GM21576 (cell line): ENCODE measurements at regions not wholly inside any gene's neighbourhood (a gene's known extent, or its start where the extent isn't known, plus 50 kb on each side); places are given as distances from the start of the nearest gene placed in this dataset.

Experiments
- ATAC-seq: cut with Tn5 transposase; IDR thresholded peaks from one replicate; pipeline ENCODE4 v1.9.1; 2021; ENCODE audit warnings: mild to moderate bottlenecking, moderate library complexity; ENCODE audit not compliant: unreplicated experiment

DNA sequence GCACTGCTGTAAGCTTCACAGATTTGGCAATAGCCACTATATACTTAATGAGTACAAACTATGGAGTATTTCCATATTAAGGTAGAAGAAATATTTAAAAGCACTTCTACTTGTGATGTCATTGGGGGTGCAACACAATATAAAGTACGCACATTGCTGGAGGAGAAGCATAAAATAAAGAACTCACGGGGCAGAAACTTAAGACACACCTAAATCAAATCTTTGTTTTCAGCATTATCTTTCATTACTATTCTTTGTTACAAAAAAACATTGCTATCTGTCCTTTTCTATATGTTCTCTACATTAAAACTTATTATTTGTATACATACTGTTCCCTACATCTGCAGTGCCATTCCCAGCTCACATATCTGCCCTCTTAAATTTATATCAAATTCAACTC is 93.3 kb upstream of the VPREB1 start:
- no peak for ATAC-seq

DNA sequence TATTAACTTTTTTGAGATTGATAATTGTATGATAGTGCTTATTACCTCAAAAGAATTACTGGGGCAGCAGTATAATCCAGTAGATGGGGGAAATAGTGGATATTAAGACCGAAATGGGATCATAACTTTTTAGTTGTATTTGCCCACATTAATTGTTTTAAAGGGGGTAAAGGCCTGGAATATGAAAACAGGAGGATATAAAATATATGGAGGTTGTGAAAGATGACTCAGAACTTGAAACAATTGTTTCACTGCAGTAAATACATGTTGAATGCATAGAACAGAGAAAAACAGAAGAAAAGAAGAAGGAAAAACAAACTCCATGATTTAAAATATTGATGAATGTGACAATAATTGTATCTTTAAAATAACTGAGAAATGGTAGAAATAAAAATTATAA is 94.1 kb upstream of the VPREB1 start:
- no peak for ATAC-seq

DNA sequence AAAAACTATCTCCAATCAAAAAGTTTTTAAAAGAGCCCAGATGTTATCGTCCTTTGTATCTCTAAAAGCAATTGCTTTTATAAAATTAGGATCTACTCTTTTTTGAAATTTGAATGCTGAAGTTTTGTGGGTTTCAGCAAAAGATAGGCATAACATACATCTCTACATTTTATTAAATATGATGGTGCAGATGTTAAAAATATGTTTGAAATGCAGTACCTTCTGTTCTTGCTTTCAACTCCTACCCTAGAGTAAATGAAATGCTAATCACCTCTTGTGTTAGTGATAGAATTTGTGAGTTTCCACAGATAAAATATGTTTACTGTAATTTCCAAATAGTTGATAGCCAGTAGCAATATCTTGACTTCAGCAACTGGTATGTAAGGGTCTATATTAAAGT is 95.7 kb upstream of the VPREB1 start:
- no peak for ATAC-seq

DNA sequence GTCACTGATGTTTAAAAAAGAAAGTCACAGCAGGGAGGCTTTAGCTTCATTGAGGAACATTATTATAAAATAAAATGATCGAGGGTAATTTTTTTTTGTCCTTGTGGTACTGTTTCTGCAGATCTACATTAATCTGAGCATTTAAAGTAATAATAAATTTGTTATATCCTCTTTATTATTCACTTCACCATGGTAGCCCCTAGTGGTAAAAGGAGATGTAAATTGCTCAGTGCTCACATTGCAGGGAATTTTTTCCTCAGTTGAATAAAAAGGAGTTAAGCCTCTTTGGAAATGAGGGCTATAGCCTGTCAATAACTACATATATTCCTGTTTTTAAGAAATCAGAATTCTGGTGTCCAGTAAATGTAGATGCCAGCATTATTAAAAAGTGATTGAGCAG is 99.7 kb upstream of the VPREB1 start:
- ATAC-seq = no peak

DNA sequence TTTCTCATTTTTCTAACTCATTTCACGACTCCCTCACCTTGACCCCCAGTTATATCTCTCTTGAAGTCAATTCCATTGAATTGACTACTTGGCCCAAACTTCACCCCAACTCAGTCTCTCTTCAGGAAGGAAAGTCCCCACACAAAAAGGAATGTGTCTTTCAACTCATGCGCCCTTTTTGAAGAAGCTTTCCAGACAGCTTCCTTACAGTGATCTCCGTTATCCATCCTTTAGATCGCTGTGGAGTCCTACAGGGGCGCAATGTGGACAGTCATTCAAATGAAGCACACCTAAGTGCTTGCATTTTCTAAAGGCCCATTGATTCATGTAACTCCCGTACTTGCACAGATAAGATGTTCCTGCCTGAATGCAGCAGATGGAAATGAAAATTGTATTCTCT is 101.1 kb upstream of the VPREB1 start:
- ATAC-seq = no peak

DNA sequence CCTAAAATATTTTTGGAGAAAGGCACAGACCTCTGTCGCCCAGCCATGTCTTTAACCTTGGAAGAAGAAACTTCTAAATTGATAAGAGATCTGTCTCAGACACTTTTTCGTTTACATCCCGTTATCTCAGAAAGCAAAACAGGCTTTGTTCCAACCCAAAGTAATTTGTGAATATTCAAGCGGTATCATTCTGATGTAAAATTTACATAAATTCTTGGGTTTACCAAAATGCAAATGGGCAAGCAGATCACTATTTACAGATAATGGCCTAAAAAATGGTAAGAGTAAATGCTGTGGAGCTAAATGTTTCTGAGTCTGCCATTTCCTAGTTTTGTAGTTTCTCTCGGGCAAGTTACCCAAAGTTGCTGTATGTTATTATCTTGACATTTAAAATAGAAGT is 101.9 kb upstream of the VPREB1 start:
- ATAC-seq = no peak

DNA sequence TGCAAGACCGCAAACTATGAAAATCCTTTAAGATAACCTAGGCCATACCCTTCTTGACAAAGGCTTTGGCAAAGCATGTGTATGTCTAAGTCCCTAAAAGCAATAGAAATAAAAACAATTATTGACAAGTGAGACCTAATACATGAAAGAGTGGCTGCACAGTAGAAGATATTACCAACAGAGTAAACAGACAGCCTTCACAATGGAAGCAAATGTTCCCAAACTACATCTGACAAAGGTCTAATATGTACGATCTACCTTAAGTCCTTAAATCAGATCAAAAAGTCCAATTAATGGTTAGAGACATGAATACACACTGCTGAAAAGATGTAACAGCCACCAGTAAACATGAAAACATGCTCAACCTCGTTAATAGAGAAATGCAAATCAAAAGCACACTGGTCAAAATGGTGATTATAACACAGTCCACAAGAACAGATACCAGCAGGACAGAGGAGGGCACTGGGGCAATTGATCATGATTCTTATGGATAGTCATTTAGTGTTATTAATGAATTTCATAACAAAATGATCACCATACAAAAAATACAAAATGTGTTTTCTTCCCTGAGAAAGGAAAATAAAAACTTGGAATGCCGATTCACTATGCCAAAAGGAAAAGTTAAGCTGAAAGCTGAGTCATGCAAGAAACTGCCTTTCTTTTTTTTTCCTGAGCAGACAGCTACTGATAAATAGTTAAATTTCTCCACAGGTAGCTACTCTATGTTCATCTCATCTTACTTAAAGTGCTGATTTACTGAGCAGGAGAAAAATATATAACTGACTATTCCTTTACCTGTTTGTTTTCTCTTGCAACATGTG is 102.6 kb upstream of the VPREB1 start:
- no peak for ATAC-seq

DNA sequence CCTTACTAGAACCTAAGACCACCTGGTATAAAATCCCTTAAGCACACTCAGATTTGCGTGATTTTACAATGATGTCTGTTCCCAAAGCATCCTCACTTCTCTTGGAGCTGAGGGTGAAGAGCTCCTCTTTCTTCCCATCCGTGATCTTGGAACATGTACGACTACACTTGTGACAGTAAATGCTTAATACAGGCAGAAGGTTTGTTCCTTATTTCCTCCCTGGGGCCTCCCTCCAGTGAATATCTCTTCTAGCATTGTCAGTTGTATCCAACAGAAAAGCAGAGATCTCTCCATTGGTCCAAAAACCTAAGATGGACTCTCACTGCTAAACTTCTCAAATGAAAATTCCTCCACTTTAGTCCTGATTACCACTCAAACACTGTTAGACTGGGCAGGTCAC is 103.6 kb upstream of the VPREB1 start:
- ATAC-seq = no peak

DNA sequence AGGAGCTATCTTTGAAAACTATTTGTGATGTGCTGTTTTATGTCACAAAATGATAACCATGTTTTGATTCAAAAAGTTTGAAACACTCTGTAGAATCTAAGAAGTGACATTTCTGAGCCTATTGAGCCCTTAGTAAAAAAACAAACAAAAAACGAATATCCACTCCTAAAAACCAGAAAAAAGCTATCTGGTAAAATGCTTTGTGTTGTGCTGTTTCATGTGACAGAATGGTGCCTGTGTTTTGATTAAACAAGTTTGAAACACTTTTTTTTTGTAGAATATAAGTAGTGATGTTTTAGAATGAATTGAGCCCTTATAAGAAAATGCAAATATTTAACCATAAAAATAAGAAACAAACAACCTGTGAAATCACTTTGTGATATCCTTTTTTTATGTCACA is 105.2 kb upstream of the VPREB1 start:
- no peak for ATAC-seq

DNA sequence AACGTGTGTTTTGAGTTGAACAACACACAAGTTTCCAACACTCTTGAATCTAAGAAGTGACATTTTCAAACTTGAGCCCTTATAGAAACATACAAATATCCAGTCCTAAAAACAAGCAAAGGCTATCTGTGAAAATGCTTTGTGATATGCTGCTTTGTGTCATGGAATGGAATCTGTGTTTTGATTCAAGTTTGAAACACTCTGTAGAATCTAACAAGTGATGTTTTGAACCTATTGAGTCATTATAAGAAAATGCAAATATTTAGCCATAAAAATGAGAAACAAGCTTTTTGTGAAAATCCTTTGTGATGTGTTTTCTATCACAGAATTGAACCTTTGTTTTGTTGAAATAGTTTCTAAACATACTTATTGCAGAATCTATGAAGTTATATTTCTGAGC is 105.7 kb upstream of the VPREB1 start:
- ATAC-seq = no peak

DNA sequence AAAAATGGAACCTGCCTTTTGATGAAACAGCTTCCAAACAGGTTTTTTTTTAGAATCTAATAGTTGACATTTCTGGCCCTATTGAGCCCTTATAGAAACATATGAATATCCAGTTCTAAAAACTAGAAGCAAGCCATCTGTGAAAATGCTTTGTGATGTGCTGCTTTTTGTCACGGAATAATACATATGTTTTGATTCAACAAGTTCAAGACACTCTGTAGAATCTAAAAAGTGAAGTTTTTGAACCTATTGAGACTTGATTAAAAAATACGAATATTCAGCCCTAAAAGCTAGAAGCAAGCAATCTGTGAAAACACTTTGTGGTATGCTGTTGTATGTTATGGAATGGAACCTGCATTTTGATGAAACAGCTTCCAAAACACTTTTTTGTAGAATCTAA is 106.7 kb upstream of the VPREB1 start:
- no peak for ATAC-seq

DNA sequence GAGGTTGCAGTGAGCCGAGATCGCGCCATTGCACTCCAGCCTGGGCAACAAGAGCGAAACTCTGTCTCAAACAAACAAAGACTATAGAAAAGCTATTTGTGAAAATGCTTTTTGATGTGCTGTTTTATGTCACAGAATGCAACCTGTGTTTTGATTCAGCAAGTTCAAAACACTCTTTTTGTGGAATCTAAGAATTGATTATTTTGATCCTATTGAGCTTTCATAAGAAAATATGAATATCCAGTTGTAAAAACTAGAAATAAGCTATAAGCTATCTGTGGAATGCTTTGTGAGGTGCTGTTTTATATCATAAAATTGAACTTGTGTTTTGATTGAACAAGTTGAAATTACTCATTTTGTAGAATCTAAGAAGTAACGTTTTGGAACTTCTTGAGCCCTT is 110.7 kb upstream of the VPREB1 start:
- ATAC-seq = no peak

DNA sequence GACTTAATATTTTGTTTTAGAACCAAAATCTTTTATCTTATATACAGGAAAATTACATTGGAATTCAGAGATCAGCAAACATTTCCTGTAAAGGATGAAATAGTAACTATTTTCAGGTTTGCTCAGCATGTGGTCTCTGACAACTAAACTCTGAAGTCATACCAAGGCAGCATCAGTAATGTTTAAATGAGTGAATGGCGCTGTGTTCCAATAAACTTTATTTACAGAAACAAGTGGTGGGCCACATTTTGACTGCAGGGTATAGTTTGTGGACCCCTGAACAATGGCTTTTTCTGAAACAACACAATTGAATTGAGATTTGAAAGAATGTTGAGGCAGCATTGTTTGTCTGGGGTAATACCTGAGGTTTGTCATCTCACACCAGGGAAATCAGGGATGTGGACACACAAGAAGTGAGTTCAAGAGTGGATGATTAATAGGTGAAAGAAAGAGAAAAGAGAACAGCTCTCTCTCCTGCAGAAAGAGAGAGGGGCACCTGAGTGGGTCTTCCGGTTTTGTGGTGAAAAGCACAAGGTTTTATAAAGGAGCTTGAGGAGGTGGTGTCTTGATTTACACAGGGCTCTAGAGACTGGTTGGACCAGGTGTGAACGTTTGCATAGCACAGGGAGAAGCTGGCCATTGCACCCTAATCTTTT is 113.5 kb upstream of the VPREB1 start:
- no peak for ATAC-seq

DNA sequence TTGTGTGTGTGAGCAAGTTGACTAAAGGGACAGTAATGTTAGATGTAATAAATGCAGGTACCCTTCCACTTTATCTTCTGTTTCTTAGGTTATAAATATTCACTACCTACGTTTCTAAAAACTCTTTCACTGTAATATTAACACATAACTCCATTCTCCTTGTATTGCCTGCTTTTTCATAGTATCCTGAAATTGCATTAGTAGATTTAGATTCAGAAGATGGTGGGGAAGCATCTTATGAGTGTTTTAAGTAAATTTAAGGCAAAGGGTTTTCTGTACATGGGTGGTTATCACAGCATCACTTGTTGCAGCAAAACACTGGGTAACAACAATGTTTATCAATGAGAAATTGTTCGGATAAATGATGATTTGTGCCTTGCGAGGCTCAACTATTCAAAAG is 115.2 kb upstream of the VPREB1 start:
- ATAC-seq = no peak

DNA sequence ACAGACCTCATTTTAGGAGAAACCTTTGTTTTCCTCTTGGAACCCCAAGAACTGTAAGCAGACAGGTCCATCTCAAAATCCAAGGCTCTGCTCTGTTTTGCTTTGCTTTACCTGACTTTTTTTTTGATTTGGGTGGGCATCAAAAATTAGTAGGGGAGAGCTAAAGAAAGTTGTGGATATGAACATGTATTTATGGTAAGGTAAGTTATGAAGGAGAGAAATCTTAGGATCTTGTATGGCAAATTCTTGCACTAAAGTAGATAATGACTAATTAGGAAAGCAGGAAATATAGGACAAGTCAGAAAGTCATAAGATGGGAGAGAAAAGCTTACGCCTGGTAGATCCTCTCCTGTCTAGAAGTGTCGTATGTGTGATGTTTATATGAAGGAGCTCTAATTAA is 116.1 kb upstream of the VPREB1 start:
- ATAC-seq = no peak

DNA sequence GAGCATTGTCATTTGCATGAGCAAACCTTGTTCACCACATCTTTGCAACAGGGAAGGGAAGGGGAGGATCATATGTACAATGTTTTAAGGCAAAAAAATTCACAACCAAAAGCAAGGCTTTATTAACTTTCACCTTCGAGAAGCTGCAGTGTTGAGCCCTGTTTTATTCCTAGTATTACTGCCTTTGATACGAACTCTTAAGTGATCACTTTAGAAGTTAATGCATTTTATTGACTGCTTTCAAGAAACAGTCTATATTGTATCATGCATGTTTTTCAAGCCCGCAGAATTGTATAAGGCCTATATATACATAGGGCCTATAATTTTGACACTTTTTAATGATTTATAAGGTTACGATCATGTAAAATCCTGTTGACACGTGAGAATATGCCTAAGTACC is 117.5 kb upstream of the VPREB1 start:
- ATAC-seq = no peak

DNA sequence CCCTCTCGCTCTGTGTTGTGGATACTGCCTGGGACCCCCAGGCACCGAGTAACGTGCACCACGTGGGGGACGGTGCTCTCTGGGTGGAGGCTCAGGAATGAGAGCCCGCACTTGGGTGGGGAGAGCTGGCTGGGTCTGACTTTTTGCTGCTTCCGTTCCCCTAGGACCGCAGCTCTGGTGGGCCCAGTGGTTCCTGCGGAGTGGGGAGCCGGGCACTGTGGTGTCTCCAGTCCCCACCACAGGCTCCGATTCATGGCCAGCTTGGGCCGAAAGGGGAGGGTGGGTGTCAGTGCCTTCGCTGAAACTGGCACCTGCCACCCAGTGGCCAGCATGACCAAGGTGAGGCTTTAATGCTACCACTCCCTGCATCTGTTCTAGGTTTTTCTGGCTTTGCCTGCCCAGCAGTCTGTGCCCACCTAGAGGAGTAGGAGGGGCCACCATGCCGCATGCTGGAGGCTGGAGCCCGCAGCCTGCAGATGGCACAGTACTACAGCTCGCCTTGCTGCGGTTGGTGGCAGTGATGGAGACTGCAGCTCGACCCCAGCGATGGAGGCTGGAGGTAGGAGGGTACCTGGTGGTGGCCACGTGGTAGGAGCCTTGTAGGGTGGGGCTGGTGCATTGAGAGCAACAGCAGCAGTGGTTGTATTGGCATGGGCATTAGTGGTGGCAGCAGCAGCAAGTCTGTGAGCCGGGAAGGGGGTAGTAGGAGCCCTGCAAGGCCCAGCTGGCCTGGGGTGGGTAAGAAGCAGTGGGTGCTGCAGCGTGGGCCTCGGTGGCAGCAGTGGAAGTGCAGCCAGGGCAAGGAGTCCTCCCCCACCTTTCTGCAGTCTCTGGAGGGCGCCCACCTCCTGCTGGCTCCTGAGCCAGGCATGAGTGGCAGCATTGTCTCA is 118.8 kb upstream of the VPREB1 start:
- ATAC-seq = no peak

DNA sequence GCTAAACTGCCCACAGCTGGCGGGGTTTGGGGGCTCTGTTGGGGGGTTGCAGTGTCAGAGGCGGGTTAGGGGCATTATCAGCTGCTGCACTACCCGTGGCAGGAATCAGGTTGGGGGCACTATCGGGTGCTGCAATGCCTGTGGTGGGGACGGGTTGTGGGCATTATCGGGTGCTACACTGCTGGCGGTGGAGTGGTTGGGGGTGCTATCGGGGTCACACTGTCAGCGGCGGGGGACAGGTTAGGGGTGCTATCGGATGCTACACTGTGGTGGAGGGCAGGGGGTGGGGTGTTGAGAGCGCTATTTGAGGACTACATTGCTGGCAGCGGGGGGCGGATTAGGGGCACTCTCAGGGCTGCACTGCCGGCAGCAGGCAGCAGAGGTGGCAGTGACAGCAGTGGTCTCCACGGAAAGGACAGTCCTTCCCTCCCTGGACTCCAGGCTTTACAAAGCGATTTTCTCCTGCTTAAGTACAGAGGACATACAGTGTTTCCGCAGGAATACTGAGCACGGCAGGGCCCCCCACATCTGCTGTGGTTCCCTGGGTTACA is 119.5 kb upstream of the VPREB1 start:
- no peak for ATAC-seq

DNA sequence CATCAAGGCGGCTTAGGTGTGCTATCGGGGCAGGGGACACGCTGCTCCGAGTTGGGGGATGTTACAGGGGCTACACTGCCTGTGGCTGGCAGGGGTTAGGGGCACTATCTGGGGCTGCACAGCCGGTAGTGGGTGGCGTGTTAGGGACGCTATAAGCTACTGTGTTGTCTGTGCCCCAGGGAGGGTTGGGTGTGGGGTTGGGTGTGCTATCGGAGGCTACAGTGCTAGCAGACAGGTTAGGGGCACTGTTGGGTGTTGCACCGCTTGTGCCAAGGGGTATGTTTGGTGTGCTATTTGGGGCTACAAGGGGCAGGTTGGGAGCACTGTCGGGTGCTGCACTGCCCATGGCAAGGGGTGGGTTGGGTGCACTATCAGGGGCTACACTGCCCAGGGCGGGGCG is 120.2 kb upstream of the VPREB1 start:
- ATAC-seq = no peak

DNA sequence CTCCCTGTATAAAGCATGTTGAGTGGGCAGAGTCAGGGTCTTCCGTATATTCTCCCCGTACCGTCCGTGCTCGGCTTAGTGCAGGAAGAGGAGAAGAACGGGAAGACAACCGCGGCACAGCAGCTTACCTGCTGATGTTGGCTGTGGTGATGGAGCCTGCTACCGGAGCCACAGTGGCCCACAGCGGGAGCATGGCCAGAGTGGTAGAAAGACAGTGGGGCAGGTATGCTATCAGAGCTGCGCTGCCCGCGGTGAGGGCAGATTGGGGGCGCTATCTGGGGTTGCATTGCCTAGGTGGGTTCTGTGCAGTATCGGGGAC is 120.7 kb upstream of the VPREB1 start:
- ATAC-seq = no peak

DNA sequence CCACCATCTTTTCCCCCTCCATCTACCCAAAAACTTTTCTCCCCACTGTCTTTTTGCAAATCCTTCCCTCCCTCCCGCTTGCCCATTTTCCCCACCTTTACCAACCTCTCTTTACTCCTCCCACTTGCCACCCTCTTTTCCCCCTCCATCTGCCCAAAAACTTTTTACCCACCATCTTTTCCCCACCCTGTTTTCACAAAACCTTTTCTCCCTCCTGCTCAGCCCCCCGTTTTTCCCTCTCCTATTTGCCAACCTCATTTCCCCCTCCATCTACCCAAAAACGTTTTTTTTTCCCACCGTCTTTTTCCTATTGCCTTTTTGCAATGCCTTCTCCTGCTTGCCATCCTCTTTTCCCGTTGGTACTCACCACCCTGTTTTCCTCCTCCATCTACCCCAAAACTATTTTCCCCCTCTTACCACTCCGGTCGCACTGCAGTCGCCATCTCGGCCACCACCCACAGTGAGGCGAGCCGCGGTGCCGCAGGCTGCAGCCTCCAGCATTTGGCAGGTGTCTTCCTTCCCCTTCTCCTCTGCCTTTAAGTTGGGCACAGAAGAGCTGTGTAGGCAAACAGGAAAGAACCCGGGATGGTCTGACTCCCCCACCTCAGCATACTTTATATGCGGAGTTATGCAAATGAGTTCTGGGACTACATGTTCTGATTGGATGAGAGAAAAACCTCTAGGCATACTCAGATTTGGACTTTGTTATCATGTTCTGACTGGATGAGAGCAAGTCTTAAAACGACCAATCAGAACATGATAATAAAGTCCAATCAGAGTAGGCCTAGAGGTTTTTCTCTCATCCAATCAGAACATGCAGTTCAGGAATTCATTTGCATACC is 121.2 kb upstream of the VPREB1 start:
- ATAC-seq = no peak
